ENCODE measurements at regions not wholly inside any gene's neighbourhood (a gene's known extent, or its start where the extent isn't known, plus 50 kb on each side); places are given as distances from the start of the nearest gene placed in this dataset.

- DNase-seq (ENCODE audit: low read depth) = no peak
These were observed 52.5 kb upstream of the PDE8B start for GRCh38 chr5:77157732-77158532.

GRCh38 chr5:77156379-77156778, 54.1 kb upstream of the PDE8B start:
- DNase-seq (ENCODE audit: low read depth) = no peak

- DNase-seq (ENCODE audit: low read depth) = no peak
These were observed 55.2 kb upstream of the PDE8B start for GRCh38 chr5:77155179-77155785.

GRCh38 chr5:77152441-77152840, 58.0 kb upstream of the PDE8B start:
- DNase-seq (ENCODE audit: low read depth) = no peak

GRCh38 chr5:77151501-77151900, 59.0 kb upstream of the PDE8B start:
- DNase-seq (ENCODE audit: low read depth) = no peak

- DNase-seq (ENCODE audit: low read depth) = no peak
These were observed 59.8 kb upstream of the ZBED3 start for GRCh38 chr5:77146896-77147295.

GRCh38 chr5:77145666-77146065, 58.6 kb upstream of the ZBED3 start:
- DNase-seq (ENCODE audit: low read depth) = peak; percentile 47

- DNase-seq (ENCODE audit: low read depth) = no peak
These were observed 57.7 kb upstream of the ZBED3 start for GRCh38 chr5:77144837-77145139.

GRCh38 chr5:77143998-77144836, 57.1 kb upstream of the ZBED3 start:
- DNase-seq (ENCODE audit: low read depth) = peak; percentile 56

- DNase-seq (ENCODE audit: low read depth) = no peak
These were observed 53.3 kb upstream of the ZBED3 start for GRCh38 chr5:77140350-77140749.

GRCh38 chr5:77139001-77139400, 51.9 kb upstream of the ZBED3 start:
- DNase-seq (ENCODE audit: low read depth) = peak; percentile 4
